WTC11 (cell line): ENCODE measurements at regions not wholly inside any gene's neighbourhood (a gene's known extent, or its start where the extent isn't known, plus 50 kb on each side); places are given as distances from the start of the nearest gene placed in this dataset.

Experiments used
- ATAC-seq: fragments of 200-7000 bp; cut with Tn5 transposase; 2 replicates; pipeline ENCODE4 v1.10.0; 2021; ENCODE audit warnings: mild to moderate bottlenecking, moderate library complexity
- CTCF ChIA-PET: fragments of 300-600 bp; sonication (Branson Sonifier 250); formaldehyde crosslinking; loops from one replicate; lab custom pipeline; 2021; ENCODE audit warnings: antibody characterized with exemption; lab: Charles Lee
- POLR2A ChIA-PET: fragments of 350-600 bp; sonication (Branson Sonifier 250); formaldehyde crosslinking; loops from one replicate; lab custom pipeline; 2021; ENCODE audit warnings: antibody characterized with exemption; lab: Charles Lee
- DNase-seq: peaks from one replicate; pipeline ENCODE4 v3.0.0; 2021; ENCODE audit warnings: low spot score
- H3K27ac Mint-ChIP-seq: 2 replicates; pipeline ENCODE4 v1.8.0; 2021; ENCODE audit warnings: mixed read lengths
- H3K27me3 Mint-ChIP-seq: 2 replicates; pipeline ENCODE4 v1.8.0; 2021; ENCODE audit warnings: low read depth, mild to moderate bottlenecking, moderate library complexity, mixed read lengths
- H3K36me3 Mint-ChIP-seq: 2 replicates; pipeline ENCODE4 v1.8.0; 2021; ENCODE audit warnings: mixed read lengths
- H3K4me1 Mint-ChIP-seq: 2 replicates; pipeline ENCODE4 v1.8.0; 2022; ENCODE audit warnings: mixed read lengths
- H3K4me3 Mint-ChIP-seq: 2 replicates; pipeline ENCODE4 v1.8.0; 2021; ENCODE audit warnings: mild to moderate bottlenecking, moderate library complexity, mixed read lengths
- H3K9me3 Mint-ChIP-seq: 2 replicates; pipeline ENCODE4 v1.8.0; 2021; ENCODE audit warnings: mixed read lengths
- AFF4 ChIP-seq: sonication (generic); formaldehyde crosslinking; IDR thresholded peaks from 2 replicates; pipeline ENCODE4 v1.8.1; 2023; ENCODE audit warnings: mild to moderate bottlenecking, missing genetic modification reagents, borderline replicate concordance
- ATF6 ChIP-seq: sonication (generic); formaldehyde crosslinking; IDR thresholded peaks from 2 replicates; pipeline ENCODE4 v1.8.1; 2023; ENCODE audit warnings: mild to moderate bottlenecking, missing genetic modification reagents
- ETV6 ChIP-seq: sonication (generic); formaldehyde crosslinking; IDR thresholded peaks from 2 replicates; pipeline ENCODE4 v1.8.1; 2022; ENCODE audit warnings: mild to moderate bottlenecking, missing genetic modification reagents
- FOXP4 ChIP-seq: sonication (generic); formaldehyde crosslinking; IDR thresholded peaks from 2 replicates; pipeline ENCODE4 v1.8.0; 2022; ENCODE audit warnings: mild to moderate bottlenecking, missing genetic modification reagents
- HMGA2 ChIP-seq: fragments of 250-450 bp; sonication (Bioruptor Pico); IDR thresholded peaks from 2 replicates; pipeline ENCODE4 v1.4.0; 2021; ENCODE audit warnings: mild to moderate bottlenecking, moderate library complexity
- IRF2 ChIP-seq: sonication (generic); formaldehyde crosslinking; IDR thresholded peaks from 2 replicates; pipeline ENCODE4 v1.8.0; 2022; ENCODE audit warnings: low read depth, missing genetic modification reagents, borderline replicate concordance
- MXD4 ChIP-seq: fragments of 250-450 bp; sonication (Bioruptor Pico); IDR thresholded peaks from 2 replicates; pipeline ENCODE4 v1.8.0; 2021; ENCODE audit warnings: mild to moderate bottlenecking, moderate library complexity, borderline replicate concordance
- NFE2L1 ChIP-seq: sonication (generic); formaldehyde crosslinking; IDR thresholded peaks from 2 replicates; pipeline ENCODE4 v1.8.1; 2023; ENCODE audit warnings: missing genetic modification reagents
- SP1 ChIP-seq: sonication (generic); formaldehyde crosslinking; conservative IDR thresholded peaks from 2 replicates; pipeline ENCODE4 v1.8.1; 2022; ENCODE audit warnings: missing genetic modification reagents
- TEAD1 ChIP-seq: sonication (generic); formaldehyde crosslinking; IDR thresholded peaks from 2 replicates; pipeline ENCODE4 v1.8.0; 2022; ENCODE audit warnings: mild to moderate bottlenecking, missing genetic modification reagents
- USF2 ChIP-seq: sonication (generic); formaldehyde crosslinking; IDR thresholded peaks from 2 replicates; pipeline ENCODE4 v1.8.1; 2023; ENCODE audit warnings: mild to moderate bottlenecking, missing genetic modification reagents, moderate library complexity
- ZBTB21 ChIP-seq: sonication (generic); formaldehyde crosslinking; IDR thresholded peaks from 2 replicates; pipeline ENCODE4 v1.8.1; 2023; ENCODE audit warnings: mild to moderate bottlenecking, missing genetic modification reagents, borderline replicate concordance
- ZBTB43 ChIP-seq: sonication (generic); formaldehyde crosslinking; IDR thresholded peaks from 2 replicates; pipeline ENCODE4 v1.8.1; 2023; ENCODE audit warnings: mild to moderate bottlenecking, missing genetic modification reagents
- ZNF219 ChIP-seq: sonication (generic); formaldehyde crosslinking; IDR thresholded peaks from 2 replicates; pipeline ENCODE4 v1.8.0; 2023; ENCODE audit warnings: missing genetic modification reagents, mild to moderate bottlenecking, borderline replicate concordance
- ZNF317 ChIP-seq: sonication (generic); formaldehyde crosslinking; IDR thresholded peaks from 2 replicates; pipeline ENCODE4 v1.8.1; 2023; ENCODE audit warnings: low read depth, mild to moderate bottlenecking, moderate library complexity, missing genetic modification reagents, borderline replicate concordance
- ZNF396 ChIP-seq: fragments of 250-450 bp; sonication (Bioruptor Pico); IDR thresholded peaks from 2 replicates; pipeline ENCODE4 v1.8.0; 2021; ENCODE audit warnings: mild to moderate bottlenecking, moderate library complexity, borderline replicate concordance
- ZNF671 ChIP-seq: fragments of 250-450 bp; sonication (Bioruptor Pico); IDR thresholded peaks from 2 replicates; pipeline ENCODE4 v1.8.0; 2021; ENCODE audit warnings: mild to moderate bottlenecking
- ZSCAN18 ChIP-seq: fragments of 250-450 bp; sonication (Bioruptor Pico); IDR thresholded peaks from 2 replicates; pipeline ENCODE4 v2.1.2; 2022; ENCODE audit warnings: mild to moderate bottlenecking, moderate library complexity

GRCh38 chr4:177163532-177163931, 146.1 kb upstream of the NEIL3 start:
- Mint-ChIP-seq H3K36me3 (no peaks in the 10 kb centered on the region), H3K9me3 (peaks cover 11% of the 10 kb centered on the region; the same call in 1 of the 2 replicates), H3K27ac (no peak overlapping the region), H3K27me3 (no peaks in the 10 kb centered on the region), H3K4me1 (no peaks in the 10 kb centered on the region), H3K4me3 (no peak overlapping the region)
- TF ChIP-seq ZNF671 (no peak), ZNF219 (no peak), SP1 (no peak)
- ChIA-PET POLR2A (no interaction called here), CTCF (no interaction called here)
- ATAC-seq (no peak), DNase-seq (no peak)

- ATAC-seq (no peak), DNase-seq (no peak)
- H3K9me3 Mint-ChIP-seq = peaks cover 26% of the 10 kb centered on the region
- no peak overlapping the region for H3K27ac Mint-ChIP-seq
- H3K4me3 Mint-ChIP-seq = no peak overlapping the region
- H3K4me1 Mint-ChIP-seq = no peaks in the 10 kb centered on the region
- TF ChIP-seq USF2 (CRISPR knock-in tag) (no peak), ZBTB43 (CRISPR knock-in tag) (no peak), TEAD1 (CRISPR knock-in tag) (no peak), ZNF317 (CRISPR knock-in tag) (no peak), SP1 (no peak), ETV6 (CRISPR knock-in tag) (no peak), NFE2L1 (CRISPR knock-in tag) (no peak), ZSCAN18 (no peak), ATF6 (no peak), ZBTB21 (CRISPR knock-in tag) (no peak), ZNF671 (no peak), FOXP4 (no peak), AFF4 (CRISPR knock-in tag) (no peak), HMGA2 (CRISPR knock-in tag) (no peak), ZNF396 (CRISPR knock-in tag) (no peak), MXD4 (CRISPR knock-in tag) (no peak), IRF2 (CRISPR knock-in tag) (no peak)
- no peaks in the 10 kb centered on the region for H3K27me3 Mint-ChIP-seq
- peaks cover 5% of the 10 kb centered on the region; the same call in 1 of the 2 replicates for H3K36me3 Mint-ChIP-seq
- POLR2A ChIA-PET = no interaction called here
- CTCF ChIA-PET = no interaction called here
Observed at GRCh38 chr4:177171588-177171987, 138.1 kb upstream of the NEIL3 start.
